GM18868 (cell line): ENCODE measurements at regions not wholly inside any gene's neighbourhood (a gene's known extent, or its start where the extent isn't known, plus 50 kb on each side); places are given as distances from the start of the nearest gene placed in this dataset.

Source experiments
- ATAC-seq: cut with Tn5 transposase; IDR thresholded peaks from one replicate; pipeline ENCODE4 v1.9.1; 2021; ENCODE audit warnings: mild to moderate bottlenecking, moderate library complexity; ENCODE audit not compliant: unreplicated experiment

- no peak for ATAC-seq
Observed at GRCh38 chr13:99827011-99827772, 144.4 kb downstream of the ZIC5 start.

GRCh38 chr13:99823961-99824360, 147.6 kb downstream of the ZIC5 start:
- no peak for ATAC-seq

- ATAC-seq = no peak
Observed at GRCh38 chr13:99822820-99823219, 148.7 kb downstream of the ZIC5 start.

GRCh38 chr13:99821741-99822140, 149.8 kb downstream of the ZIC5 start:
- no peak for ATAC-seq

GRCh38 chr13:99819967-99820366, 151.6 kb downstream of the ZIC5 start:
- ATAC-seq = no peak

- no peak for ATAC-seq
Observed at GRCh38 chr13:99816321-99816720, 155.2 kb downstream of the ZIC5 start.

GRCh38 chr13:99813336-99814095, 158.1 kb downstream of the ZIC5 start:
- no peak for ATAC-seq

GRCh38 chr13:99812625-99813024, 158.9 kb downstream of the ZIC5 start:
- no peak for ATAC-seq

- ATAC-seq = no peak
Observed at GRCh38 chr13:99811067-99811700, 160.4 kb downstream of the ZIC5 start.

GRCh38 chr13:99809926-99810325, 161.6 kb downstream of the ZIC5 start:
- ATAC-seq = no peak

GRCh38 chr13:99809496-99809895, 162.1 kb downstream of the ZIC5 start:
- no peak for ATAC-seq

- ATAC-seq = no peak
Observed at GRCh38 chr13:99808786-99809185, 162.8 kb downstream of the ZIC5 start.

GRCh38 chr13:99806671-99807070, 164.9 kb downstream of the ZIC5 start:
- no peak for ATAC-seq

- no peak for ATAC-seq
Observed at GRCh38 chr13:99805361-99805760, 166.2 kb downstream of the ZIC5 start.

GRCh38 chr13:99803141-99803540, 168.4 kb downstream of the ZIC5 start:
- ATAC-seq = no peak

- no peak for ATAC-seq
Observed at GRCh38 chr13:99802416-99802815, 169.2 kb downstream of the ZIC5 start.

GRCh38 chr13:99800951-99801350, 170.6 kb downstream of the ZIC5 start:
- ATAC-seq = no peak

- no peak for ATAC-seq
Observed at GRCh38 chr13:99800011-99800410, 171.6 kb downstream of the ZIC5 start.

- no peak for ATAC-seq
Observed at GRCh38 chr13:99798756-99799155, 172.8 kb downstream of the ZIC5 start.

- ATAC-seq = no peak
Observed at GRCh38 chr13:99797691-99798090, 173.9 kb downstream of the ZIC5 start.

- no peak for ATAC-seq
Observed at GRCh38 chr13:99796175-99796819, 175.3 kb downstream of the ZIC5 start.
